Activated CD4-positive, alpha-beta T cell treated with anti-CD3 and anti-CD28 coated beads, Interleukin-2, amount 10 ng/mL, durations not matched to agents 7 days and 5 days (primary cell): ENCODE measurements at regions not wholly inside any gene's neighbourhood (a gene's known extent, or its start where the extent isn't known, plus 50 kb on each side); places are given as distances from the start of the nearest gene placed in this dataset.

Experiments
- CTCF ChIA-PET: fragments of 350-600 bp; sonication (Branson Sonifier 250); formaldehyde crosslinking; loops from one replicate; lab custom pipeline; 2021; ENCODE audit warnings: antibody characterized with exemption; lab: Charles Lee
- POLR2A ChIA-PET: fragments of 350-600 bp; sonication (Branson Sonifier 250); formaldehyde crosslinking; loops from one replicate; lab custom pipeline; 2021; ENCODE audit warnings: antibody characterized with exemption; lab: Charles Lee
- DNase-seq: peaks from one replicate; pipeline ENCODE4 v3.0.0-alpha.2; 2020
- H3K27ac Mint-ChIP-seq: one replicate; pipeline ENCODE4 v1.8.0; 2021; ENCODE audit warnings: mild to moderate bottlenecking, moderate library complexity, mixed read lengths
- H3K27me3 Mint-ChIP-seq: one replicate; pipeline ENCODE4 v1.8.0; 2021; ENCODE audit warnings: mixed read lengths
- H3K36me3 Mint-ChIP-seq: one replicate; pipeline ENCODE4 v1.8.0; 2021; ENCODE audit warnings: low read depth, mixed read lengths
- H3K4me1 Mint-ChIP-seq: one replicate; pipeline ENCODE4 v1.8.0; 2021; ENCODE audit warnings: mixed read lengths
- H3K4me3 Mint-ChIP-seq: one replicate; pipeline ENCODE4 v1.8.0; 2021; ENCODE audit warnings: mild to moderate bottlenecking, moderate library complexity, mixed read lengths
- H3K9me3 Mint-ChIP-seq: one replicate; pipeline ENCODE4 v1.8.0; 2021; ENCODE audit warnings: mixed read lengths

DNA sequence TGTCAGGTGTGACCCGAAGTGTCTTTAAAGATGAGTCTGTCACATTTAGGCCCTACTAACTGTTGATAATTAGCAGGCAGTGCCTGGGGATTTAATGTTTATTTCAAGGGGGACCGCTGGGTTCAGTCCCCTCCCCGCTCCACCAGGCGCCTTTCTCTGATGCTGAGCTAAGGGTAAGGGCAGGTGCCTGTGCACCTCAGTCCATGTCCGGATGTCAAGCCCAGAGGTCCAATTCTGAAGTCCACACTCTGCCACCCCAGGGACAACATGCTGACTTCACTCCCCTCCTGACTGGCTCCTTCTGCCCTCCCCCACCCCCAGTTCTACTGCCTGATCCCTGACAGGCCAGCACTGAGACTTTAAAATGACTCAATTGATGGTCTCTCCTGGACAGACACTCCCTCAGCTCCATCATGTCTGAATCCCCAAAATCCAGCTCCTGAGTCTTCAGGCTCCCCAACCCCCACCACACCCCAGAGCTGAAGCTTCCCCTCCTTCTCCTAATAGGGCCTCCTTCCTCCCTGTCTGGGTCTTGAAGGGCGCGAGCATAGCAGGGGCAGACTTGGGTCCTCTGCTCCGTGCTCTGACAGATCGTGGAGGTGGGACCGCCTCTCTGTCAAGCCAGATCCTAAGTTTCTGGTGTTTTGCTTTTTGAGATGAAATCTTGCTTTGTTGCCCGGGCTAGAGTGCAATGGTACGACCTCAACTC lies 49.8 kb upstream of the ANO1 start:
- ChIA-PET CTCF (no interaction called here), POLR2A (no interaction called here)
- Mint-ChIP-seq H3K4me3 (no peak overlapping the region), H3K9me3 (no peaks in the 10 kb centered on the region), H3K4me1 (no peaks in the 10 kb centered on the region), H3K27me3 (no peaks in the 10 kb centered on the region), H3K27ac (no peak overlapping the region), H3K36me3 (no peaks in the 10 kb centered on the region)
- DNase-seq: no peak
